Glutamatergic neuron (in vitro differentiated cells): ENCODE measurements at regions not wholly inside any gene's neighbourhood (a gene's known extent, or its start where the extent isn't known, plus 50 kb on each side); places are given as distances from the start of the nearest gene placed in this dataset.
"Not testable (repeated sequence)": the region's sequence is repeated elsewhere in the genome, so short reads cannot be mapped to it uniquely, and the experiment has no call there.

Experiments used
- DNase-seq: peaks from one replicate; pipeline ENCODE4 v3.0.0; 2022
- H3K27ac Mint-ChIP-seq: one replicate; pipeline ENCODE4 v1.8.0; 2020; ENCODE audit warnings: mild to moderate bottlenecking, mixed read lengths, inconsistent platforms; ENCODE audit not compliant: unreplicated experiment
- H3K27me3 Mint-ChIP-seq: one replicate; pipeline ENCODE4 v1.8.0; 2020; ENCODE audit warnings: mild to moderate bottlenecking, moderate library complexity, mixed read lengths, inconsistent platforms; ENCODE audit not compliant: unreplicated experiment
- H3K36me3 Mint-ChIP-seq: one replicate; pipeline ENCODE4 v1.8.0; 2020; ENCODE audit warnings: mild to moderate bottlenecking, mixed read lengths, inconsistent platforms; ENCODE audit not compliant: unreplicated experiment
- H3K4me1 Mint-ChIP-seq: one replicate; pipeline ENCODE4 v1.8.0; 2020; ENCODE audit warnings: mild to moderate bottlenecking, low read depth, mixed read lengths, inconsistent platforms; ENCODE audit not compliant: unreplicated experiment
- H3K4me3 Mint-ChIP-seq: one replicate; pipeline ENCODE4 v1.8.0; 2020; ENCODE audit warnings: mild to moderate bottlenecking, mixed read lengths, inconsistent platforms; ENCODE audit not compliant: unreplicated experiment
- H3K9me3 Mint-ChIP-seq: one replicate; pipeline ENCODE4 v1.8.0; 2020; ENCODE audit warnings: mild to moderate bottlenecking, moderate library complexity, mixed read lengths, inconsistent platforms; ENCODE audit not compliant: unreplicated experiment
- CTCF ChIP-seq: fragments of 200-600 bp; sonication (generic); IDR thresholded peaks from one replicate; pipeline ENCODE4 v1.5.0; 2021; ENCODE audit not compliant: partially characterized antibody, unreplicated experiment

- Mint-ChIP-seq H3K4me3 (no peak overlapping the region), H3K36me3 (peaks cover 21% of the 10 kb centered on the region), H3K4me1 (no peaks in the 10 kb centered on the region), H3K27me3 (peaks cover 2% of the 10 kb centered on the region), H3K27ac (no peak overlapping the region), H3K9me3 (peaks cover 5% of the 10 kb centered on the region)
- no peak for DNase-seq
- no peak for TF ChIP-seq CTCF
Measured at GRCh38 chr3:43844757-43845156, 154.0 kb downstream of the ABHD5 start.

GRCh38 chr3:43845553-43845952 is 154.8 kb downstream of the ABHD5 start:
- not testable (repeated sequence) for H3K27me3 Mint-ChIP-seq, H3K27ac Mint-ChIP-seq, H3K4me3 Mint-ChIP-seq, H3K9me3 Mint-ChIP-seq, H3K4me1 Mint-ChIP-seq, DNase-seq
- peaks cover 17% of the 10 kb centered on the region for H3K36me3 Mint-ChIP-seq

GRCh38 chr3:43852066-43852465 is 161.3 kb downstream of the ABHD5 start:
- Mint-ChIP-seq H3K36me3 (no peaks in the 10 kb centered on the region), H3K4me1 (no peaks in the 10 kb centered on the region), H3K27me3 (peaks cover under 1% of the 10 kb centered on the region), H3K27ac (no peak overlapping the region), H3K4me3 (no peak overlapping the region), H3K9me3 (peaks cover 1% of the 10 kb centered on the region)
- no peak for DNase-seq
- no peak for TF ChIP-seq CTCF

- Mint-ChIP-seq H3K9me3 (no peaks in the 10 kb centered on the region), H3K4me1 (no peaks in the 10 kb centered on the region), H3K4me3 (no peak overlapping the region), H3K27ac (no peak overlapping the region), H3K36me3 (no peaks in the 10 kb centered on the region), H3K27me3 (peaks cover 4% of the 10 kb centered on the region)
- no peak for DNase-seq
- TF ChIP-seq CTCF: no peak
Measured at GRCh38 chr3:43854283-43854682, 163.5 kb downstream of the ABHD5 start.

- Mint-ChIP-seq H3K4me1 (no peaks in the 10 kb centered on the region), H3K4me3 (no peak overlapping the region), H3K27me3 (peaks cover 4% of the 10 kb centered on the region), H3K27ac (no peak overlapping the region), H3K9me3 (no peaks in the 10 kb centered on the region), H3K36me3 (no peaks in the 10 kb centered on the region)
- no peak for DNase-seq
- TF ChIP-seq CTCF: no peak
Measured at GRCh38 chr3:43854916-43855315, 164.2 kb downstream of the ABHD5 start.
